HG03066 (cell line): ENCODE measurements at regions not wholly inside any gene's neighbourhood (a gene's known extent, or its start where the extent isn't known, plus 50 kb on each side); places are given as distances from the start of the nearest gene placed in this dataset.
"Not testable (repeated sequence)": the region's sequence is repeated elsewhere in the genome, so short reads cannot be mapped to it uniquely, and the experiment has no call there.

Source experiments
- ATAC-seq: cut with Tn5 transposase; IDR thresholded peaks from one replicate; pipeline ENCODE4 v1.9.1; 2021; ENCODE audit warnings: low read depth; ENCODE audit not compliant: unreplicated experiment

- ATAC-seq: no peak
Measured at GRCh38 chr2:234169674-234170073, 119.2 kb downstream of the SPP2 start.

- not testable (repeated sequence) for ATAC-seq
Measured at GRCh38 chr2:234168605-234169570, 118.4 kb downstream of the SPP2 start.

DNA sequence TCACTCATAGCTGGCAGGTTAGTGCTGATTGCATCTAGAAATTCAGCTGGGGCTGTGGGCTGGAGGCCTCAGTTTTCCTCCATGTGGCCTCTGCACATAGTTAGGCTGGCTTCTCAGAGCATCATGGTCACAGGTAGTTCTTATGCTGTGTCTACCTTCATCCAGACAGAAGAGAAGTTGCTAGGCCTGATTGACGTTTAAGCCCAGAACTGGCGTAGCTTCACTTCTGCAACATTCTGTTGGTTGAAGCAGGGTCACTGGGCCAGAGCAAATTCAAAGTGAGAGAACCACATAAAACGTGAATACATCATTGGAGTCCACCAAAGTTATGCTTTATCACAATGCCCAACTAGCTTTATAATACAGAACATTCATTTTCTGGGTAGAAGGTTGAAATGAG, 116.0 kb downstream of the SPP2 start:
- ATAC-seq: no peak

DNA sequence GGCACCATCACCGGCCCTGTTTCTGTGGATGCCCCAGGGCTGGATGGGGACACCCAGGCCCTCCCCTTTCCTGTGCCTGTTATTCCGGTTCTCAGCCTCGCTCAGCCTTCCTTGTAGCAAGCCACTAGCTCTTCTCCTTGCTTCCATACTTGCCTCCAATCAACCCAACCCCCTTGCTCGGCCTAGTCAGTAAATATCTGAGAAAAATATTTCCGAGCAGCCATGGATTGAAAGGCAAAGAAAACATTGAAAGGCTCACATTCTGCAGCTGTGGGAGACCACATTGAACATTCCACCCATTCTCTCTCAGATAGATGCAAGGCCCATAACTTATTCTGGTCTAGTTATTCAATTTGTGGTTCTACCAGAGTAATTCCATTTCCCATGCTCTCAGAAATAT, 114.9 kb downstream of the SPP2 start:
- ATAC-seq: no peak

DNA sequence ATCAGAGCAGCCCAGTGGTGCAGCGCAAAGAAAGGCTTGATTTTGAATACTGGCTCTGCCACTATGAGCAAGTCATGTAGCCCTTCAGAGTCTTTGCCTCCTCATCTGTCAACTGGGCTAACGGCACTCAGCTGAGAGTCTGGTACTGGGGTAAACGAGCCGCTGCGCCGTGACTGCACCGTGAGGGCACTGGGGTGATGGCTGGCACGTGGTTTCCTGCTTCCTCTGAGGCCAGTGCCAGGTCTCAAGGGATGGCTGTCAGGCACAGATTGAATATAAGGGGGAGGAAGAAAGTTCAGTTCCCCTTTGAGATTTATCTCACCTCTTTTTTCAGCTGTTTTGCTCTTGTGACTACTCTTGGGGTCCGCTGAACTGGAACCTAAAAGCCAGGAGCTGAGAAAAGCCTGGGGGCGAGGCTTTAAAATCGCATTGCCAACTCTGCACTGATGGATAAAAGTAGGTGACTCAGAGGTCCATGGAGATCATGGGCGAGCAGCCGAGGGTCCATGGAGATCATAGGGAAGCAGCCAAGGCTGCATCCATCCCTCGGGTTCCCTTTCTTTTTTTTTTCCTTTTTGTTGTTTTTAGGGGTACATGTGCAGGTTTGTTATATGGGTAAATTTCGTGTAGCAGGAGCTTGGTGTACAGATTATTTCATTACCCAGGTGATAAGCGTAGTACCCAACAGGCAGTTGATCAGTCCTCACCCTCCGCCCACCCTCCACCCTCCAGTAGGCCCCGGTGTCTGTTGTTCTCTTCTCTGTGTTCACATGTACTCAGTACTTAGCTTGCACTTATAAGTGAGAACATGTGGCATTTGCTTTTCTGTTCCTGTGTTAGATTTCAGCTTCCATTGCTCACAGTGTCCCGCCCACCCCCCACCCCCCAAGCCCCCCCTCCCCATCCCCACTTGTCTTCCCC, 114.3 kb downstream of the SPP2 start:
- ATAC-seq: no peak

GRCh38 chr2:234163510-234164045, 113.1 kb downstream of the SPP2 start:
- ATAC-seq: no peak

- ATAC-seq: no peak
Measured at GRCh38 chr2:234162861-234163260, 112.4 kb downstream of the SPP2 start.

DNA sequence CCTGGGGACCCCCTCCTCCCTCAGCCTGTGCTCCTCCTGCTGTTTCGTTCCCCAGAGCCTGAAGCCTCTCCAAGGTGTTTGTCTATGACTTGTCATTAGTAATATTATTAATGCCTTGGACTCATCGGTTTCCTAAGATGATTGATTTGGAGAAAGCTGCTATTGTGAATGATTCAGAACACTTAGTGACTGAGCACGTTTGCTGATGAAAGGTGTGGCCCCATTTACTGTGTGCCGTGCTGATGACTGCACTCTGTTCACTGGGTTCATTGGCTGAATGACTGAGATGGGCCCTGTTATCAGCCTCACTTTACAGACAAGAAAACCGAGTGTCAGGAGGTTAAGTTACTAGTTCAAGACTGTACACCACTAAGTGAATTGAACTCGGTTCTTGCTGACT, 111.4 kb downstream of the SPP2 start:
- no peak for ATAC-seq

DNA sequence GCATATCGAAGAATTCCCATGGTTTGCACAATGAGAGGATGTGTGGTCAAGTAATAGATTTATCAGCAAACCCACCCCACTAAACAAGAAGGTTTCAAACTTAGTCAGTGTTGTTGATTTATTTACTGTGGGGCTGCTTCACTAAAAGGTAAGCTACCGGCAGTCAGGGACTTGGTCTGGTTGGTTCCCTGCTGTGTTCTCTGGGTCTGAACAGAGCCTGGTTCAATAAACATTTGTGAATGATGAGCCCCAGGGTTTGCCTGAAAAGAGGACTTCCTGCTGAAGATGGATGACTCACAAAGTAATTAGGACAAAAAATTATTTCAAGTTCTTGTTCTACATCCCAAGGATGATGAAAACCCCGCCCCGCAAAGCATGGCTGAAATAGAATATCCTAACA, 108.3 kb downstream of the SPP2 start:
- no peak for ATAC-seq

DNA sequence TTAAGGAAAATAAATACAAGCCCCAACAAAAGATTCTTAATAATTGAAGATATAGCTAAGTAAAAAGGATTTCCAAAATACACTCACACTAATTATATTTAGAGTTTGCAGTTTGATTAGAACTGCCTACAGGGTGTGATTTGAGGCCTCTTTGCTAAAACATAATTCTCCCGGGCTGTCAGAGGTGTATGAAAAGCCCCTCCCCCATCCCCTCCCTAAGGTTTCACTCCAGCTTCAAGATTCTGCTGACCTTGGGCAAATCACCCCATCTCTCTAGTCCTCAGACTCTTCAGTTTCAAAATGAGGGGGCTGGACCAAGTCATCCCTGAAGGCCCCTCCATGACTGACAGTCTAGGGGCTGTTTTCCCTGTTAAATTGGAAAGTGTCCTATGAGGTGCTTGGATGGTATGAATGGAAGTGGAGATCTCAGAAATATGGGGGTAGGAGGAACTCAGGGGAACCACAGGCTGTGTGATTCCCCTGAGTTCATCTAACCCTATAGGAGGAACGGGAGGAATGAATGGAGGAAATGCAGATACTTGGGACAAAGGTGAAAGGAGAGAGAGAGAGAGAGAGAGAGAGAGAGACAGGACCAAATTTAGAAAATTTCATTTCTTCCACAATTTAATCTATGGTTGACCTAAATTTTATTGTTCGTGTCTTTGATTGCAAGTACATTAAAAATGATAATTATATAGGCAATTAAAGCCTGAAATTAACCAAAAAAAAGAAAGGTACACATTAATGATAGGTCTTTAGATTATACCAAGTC, 107.5 kb downstream of the SPP2 start:
- ATAC-seq: no peak

GRCh38 chr2:234156326-234156725, 105.8 kb downstream of the SPP2 start:
- no peak for ATAC-seq

DNA sequence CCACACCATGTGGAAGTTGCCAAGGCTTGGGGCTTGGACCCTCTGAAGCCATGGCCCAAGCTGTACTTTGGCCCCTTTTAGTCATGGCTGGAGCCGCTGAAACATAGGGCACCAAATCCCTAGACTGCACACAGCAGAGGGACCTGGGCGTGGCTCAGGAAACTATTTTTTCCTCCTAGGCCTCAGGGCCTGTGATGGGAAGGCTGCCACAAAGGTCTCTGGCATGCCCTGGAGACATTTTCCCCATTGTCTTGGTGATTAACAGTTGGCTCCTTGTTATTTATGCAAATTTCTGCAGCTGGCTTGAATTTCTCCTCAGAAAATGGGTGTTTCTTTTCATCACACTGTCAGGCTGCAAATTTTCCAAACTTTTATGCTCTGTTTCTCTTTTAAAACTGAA, 102.3 kb downstream of the SPP2 start:
- not testable (repeated sequence) for ATAC-seq

DNA sequence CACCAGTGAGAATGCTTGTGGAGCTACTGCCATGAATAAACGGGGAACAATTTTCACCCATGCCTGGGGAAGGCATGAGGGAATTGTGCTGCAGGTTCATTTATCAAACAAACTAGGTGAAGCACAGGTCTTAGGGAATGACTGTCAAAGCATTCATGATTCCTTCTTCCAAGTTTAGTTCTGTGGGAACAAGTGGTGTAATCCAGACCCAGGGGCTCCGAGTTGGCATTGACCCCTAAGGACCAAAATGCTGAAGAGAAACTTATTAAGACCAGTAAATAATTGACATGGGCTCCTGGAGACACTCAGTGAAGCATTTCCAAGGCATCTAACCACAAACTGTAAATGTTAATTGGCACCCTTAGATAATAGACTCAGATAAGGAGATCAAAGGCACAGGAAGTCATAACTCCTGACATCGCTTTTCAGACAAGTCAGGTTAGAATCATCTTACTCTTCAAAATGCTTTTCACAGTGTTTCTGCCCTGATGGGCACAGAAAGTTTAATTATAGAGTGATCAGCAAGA, 96.9 kb downstream of the SPP2 start:
- no peak for ATAC-seq

- ATAC-seq: no peak
Measured at GRCh38 chr2:234146087-234146826, 95.8 kb downstream of the SPP2 start.

DNA sequence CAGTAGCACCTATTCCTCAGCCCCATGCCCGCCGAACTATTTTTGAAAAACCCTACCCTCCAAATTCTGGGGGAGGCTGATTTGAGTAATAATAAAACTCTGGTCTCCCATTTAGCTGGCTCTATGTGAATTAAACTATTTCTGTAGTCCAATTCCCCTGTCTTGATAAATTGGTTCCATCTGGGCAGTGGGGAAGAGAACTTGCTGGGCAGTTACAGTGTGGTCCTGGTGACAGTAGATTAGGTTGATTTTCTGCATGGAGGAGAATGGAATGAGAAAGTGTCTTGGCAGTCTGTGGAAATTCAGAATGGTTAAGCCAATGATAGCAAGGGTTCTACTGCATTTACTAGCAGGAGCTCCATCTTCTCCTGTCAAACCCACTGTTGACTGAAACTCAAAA, 95.0 kb downstream of the SPP2 start:
- no peak for ATAC-seq

DNA sequence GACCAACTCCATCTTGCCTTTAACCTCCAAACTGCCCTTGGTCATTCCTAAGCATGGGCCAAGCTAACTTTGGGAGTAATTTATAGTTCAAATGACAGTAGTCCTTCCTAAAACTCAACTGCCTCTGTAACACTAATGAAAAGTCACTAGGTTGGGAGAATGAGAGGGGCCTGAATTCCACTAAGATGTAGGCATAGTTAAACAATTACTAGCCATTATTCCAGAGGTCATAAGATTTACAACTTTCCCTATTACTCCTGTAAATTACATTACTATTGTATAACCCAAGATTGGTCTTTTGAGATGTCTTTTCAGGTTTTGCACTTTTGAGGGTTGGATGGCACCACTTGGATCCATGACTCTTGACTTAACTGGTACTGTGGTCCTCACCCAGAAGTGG, 94.6 kb downstream of the SPP2 start:
- no peak for ATAC-seq

DNA sequence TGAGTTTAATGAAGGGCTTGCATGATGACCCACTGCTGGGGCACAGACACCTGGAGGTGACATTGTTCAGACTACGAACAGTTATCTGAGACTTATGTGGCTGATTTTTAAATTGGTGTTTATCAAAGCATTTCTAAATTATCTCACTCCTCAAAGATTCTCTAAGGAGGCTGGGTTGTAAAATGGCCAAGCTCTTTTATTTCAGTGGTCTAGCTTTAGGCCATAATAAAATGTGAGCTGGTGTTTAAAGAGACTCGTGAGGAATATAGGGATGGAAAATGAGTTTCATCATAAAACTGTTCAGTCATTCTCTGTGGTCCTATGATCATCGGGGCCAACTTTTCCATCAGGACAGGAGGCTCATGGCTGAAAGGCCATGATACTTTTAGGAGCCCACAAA, 93.4 kb downstream of the SPP2 start:
- ATAC-seq: no peak

- no peak for ATAC-seq
Measured at GRCh38 chr2:234142530-234142929, 92.0 kb downstream of the SPP2 start.

DNA sequence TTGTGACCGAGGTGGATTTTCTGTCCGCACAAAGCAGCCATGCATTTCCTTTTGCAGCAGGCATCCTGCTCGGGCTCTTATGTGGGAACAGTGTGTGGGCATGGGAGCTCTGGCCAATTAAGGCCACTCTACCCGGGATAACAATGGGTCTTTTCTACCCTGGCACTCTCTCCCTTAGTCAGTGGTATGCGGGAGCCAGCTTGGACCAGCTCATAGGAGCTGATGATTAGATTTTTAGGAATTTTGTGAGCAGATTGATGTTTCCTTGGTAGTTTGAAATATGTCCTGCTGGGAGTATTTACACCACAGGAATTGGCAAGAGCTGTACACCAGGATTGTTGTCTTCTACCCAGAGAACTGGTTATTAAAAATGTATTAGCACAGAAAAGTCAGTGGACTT, 89.3 kb downstream of the SPP2 start:
- ATAC-seq: no peak
